ENCODE measurements at regions not wholly inside any gene's neighbourhood (a gene's known extent, or its start where the extent isn't known, plus 50 kb on each side); places are given as distances from the start of the nearest gene placed in this dataset.
A peak's percentile ranks its signal among the peaks of the same experiment; 100 is the strongest.
"Not testable (repeated sequence)": the region's sequence is repeated elsewhere in the genome, so short reads cannot be mapped to it uniquely, and the experiment has no call there.

DNA sequence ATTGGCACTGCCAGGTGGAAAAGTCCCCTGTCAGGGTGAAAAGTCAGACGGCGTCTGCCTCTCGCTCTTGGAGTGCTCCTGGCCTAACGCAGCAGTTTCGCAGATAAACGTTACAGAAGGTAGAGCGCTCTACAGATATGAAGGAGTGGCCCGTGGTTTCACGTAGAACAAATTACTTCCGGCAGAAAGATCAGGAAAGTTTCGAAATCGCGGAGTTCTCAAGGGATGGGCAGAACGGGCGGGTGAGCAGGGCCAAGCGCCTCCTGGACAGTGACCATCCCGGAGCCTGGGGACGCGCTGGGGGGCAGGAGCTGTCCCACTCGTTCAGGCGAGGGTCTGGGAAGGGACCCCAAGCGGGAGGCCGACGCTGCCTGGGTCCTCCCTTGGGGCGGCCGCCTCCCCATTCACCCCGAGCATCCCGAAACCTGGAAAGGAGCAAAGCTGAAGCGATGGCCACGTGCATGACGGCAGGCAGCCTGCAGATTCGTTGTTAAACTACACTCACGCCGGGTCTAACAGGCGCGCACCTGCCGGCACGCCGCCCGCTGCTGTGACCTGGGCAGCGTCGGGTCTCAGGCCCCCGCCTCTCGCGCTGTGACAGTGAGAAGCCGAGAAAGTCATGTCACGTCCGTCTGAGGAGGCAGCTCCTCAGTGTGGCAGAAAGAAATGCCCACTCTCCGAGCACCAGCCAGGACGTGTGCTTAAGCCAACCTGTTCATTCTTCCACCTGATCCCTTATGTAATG lies 122.9 kb upstream of the SALL3 start:
- no peak for DNase-seq

DNA sequence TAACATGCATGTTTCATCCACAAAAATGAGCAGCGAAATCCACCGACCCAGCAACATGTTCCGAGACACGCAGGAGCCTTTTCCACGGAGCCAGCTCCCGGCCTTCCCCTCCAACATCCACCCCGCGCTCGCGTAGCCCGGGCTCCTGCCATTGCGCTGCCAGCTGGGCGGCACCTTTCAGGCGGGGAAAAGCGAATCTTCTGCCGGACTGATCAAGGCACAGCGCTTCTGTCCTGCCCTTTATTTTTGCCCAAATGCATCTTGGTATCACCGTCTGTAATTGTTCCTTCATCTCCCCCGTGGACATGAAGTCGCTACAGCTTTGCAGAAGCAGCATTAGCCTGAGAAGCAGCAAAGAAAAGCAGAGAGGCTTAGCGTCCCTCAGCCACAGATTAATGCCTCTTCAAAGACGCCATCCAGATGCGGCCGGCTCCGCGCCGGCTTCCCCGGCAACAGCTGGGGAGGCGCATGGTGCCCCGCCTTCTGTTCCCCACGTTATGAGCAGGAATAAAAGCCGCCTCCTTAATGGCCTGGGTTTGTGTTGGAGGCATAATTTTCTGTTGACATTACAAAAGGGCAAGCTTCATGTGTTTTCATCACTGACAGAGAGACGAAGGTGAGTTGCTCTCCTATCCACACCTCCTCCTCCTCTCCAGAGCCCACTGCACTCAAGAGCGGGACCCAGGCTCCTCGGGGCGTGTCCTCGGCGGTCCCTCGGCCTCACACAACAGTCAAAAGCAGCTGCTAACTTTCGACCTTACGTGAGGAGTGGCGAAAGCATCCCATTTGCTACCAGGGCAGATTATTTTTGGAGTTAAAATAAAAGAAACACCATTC lies 122.1 kb upstream of the SALL3 start:
- no peak for DNase-seq

DNA sequence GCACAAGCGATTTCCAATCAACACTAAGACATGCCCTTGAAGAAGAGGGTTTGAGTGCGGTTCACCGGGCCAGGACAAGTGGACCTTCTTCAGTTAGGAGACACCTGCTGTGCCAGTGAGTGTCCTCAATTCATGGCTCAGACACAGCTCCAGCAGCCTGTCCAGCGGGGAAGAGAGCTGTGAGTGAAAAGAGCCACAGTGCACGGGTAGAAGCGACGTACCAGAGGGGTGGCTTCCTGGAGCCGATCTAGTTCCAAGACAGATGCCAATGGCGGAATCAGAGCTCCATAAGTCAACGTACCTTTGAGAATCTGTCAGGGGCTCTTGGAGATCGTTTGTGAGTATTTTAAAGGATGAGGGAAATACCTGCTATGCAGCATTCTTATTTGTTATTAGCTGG lies 119.9 kb upstream of the SALL3 start:
- DNase-seq, result no peak

DNA sequence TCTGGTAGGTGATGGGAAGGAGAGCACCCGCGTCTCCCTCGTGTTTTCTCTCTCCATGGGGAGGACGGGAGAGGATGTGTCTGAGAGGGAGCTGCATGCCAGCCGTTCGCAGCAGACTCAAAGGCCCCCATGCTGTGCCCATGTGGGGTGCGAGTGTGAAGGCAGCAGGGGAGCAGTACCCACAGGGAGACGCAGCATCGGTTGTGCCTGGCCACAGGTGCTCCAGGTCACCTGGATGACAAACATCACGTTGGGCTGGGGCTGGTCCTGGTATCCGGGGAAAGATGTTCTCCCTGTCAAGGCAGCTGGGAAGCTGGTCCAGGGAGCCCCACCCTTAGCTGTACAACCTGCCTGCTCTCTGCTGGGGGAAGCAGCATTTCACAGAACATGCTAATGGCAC lies 119.5 kb upstream of the SALL3 start:
- DNase-seq, result no peak

DNA sequence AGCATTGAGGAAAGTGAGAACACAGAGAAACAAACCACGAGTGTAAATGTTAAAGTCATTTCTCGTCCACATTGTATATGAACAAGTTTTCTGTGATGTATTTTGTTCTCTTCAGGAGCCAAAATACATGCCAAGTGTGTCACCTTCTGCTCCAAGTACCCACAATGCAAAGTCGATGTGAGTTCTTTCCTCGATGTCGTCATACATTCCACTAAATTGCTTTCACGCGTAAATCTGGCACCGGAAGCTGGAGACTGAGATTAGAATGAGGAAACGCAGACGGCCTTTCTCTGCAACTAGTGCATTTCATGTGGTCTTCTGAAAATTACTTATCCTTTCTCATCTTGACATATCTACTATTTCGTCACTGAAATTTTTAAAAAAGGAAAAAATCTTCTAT lies 118.5 kb upstream of the SALL3 start:
- DNase-seq, result no peak

DNA sequence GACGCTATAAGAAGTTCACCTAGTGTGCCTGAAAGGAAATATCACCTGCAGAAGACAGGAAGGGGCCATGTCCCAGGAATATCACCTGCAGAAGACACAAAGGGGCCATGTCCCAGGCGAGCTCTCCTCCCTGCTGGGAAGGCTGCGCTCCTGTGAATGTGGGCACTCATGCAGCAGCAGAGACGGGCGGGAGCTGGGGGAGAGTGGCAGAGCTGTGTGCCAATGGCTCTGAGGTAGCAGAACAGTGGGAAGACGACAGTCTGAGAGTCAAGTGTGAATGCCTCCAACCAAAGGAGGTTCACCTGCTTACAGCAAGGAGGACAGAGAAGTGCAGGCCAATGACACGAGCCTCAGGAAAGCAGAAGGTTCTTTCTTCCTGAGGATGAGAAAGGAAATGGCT lies 117.9 kb upstream of the SALL3 start:
- DNase-seq, result no peak

DNA sequence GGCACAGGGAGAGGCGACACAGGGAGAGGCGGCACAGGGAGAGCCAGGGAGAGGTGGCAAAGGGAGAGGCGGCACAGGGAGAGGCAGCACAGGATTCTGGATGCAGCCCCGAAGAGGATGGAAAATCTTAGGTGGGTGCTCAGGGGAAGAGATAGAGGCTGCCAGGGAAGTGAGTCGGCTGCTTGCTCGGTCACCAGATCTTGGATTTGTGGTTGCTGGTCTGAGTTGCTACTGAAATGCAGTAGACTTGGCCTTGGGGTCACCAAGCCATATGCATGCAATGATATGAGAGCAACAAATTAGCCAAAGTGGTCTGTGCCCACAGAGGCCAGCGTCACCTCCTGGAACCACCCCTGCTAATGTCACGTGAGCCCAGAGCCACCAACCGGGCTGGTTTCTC lies 117.2 kb upstream of the SALL3 start:
- no peak for DNase-seq

DNA sequence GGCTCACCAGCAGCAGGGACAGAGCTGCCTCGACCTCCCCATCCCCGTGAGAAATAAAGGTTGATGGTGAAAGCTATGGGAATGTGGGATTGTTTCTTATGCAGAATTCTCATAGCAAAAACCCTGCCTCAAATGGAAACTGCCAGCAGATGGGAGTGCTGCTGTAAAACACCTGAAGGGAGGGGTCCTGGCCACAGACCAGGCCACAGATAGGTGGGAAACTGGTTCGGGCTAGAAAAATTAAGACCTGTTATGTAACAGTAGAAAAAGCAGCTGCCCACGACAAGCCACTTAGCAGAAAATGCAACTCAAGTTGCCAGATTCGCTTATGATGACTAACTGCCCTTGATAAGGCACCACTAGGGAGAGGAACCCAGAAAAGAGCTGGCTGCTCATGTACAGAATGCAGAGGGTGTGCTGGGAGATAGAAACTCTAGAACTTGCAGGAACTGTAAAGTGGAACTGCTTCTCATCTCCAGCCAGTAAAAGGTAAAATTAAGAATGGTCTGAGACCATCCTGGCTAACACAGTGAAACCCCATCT lies 114.5 kb upstream of the SALL3 start:
- DNase-seq, result no peak

DNA sequence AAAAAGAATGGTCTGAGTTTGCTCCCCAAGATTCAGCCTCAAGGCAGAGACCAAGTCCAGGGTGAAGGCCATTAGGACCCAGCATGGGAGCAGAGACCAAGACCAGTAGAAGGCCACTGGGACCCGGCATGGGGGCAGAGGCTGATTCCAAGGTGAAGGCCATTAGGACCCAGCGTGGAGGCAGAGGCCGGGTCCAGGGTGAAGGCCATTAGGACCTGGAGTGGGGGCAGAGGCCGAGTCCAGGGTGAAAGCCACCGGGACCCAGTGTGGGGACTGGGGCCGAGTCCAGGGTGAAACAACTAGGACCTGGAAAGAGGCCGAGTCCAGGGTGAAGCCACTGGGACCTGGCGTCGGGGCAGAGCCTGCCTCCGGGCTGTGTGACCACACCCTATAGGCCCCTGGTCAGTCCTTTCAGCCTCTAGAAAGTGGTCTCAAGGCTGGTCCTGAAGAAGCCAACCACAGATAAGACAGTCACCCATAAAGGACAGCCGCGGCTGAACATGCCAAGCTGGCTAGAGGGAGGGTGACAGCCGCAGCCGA lies 113.8 kb upstream of the SALL3 start:
- DNase-seq, result no peak

DNA sequence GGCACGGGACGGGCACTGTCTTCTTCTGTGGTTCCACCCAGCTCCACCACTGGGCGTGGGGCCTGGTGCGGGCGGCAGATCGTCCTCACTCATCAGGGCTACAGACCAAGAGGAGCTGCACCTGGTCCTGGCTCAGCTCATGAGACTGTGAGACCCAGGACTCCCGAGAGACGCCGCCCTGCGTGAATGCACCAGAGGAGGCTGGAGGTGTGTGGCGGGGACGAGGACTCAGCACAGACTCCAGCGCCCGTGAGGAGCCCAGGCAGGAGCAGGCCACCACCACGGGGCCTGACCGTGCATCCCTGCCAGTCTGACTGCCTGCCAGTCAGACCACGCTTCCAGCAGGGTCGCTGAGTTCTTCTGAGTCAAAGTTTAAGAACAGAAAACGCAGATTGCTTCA lies 112.5 kb upstream of the SALL3 start:
- DNase-seq, result no peak

DNA sequence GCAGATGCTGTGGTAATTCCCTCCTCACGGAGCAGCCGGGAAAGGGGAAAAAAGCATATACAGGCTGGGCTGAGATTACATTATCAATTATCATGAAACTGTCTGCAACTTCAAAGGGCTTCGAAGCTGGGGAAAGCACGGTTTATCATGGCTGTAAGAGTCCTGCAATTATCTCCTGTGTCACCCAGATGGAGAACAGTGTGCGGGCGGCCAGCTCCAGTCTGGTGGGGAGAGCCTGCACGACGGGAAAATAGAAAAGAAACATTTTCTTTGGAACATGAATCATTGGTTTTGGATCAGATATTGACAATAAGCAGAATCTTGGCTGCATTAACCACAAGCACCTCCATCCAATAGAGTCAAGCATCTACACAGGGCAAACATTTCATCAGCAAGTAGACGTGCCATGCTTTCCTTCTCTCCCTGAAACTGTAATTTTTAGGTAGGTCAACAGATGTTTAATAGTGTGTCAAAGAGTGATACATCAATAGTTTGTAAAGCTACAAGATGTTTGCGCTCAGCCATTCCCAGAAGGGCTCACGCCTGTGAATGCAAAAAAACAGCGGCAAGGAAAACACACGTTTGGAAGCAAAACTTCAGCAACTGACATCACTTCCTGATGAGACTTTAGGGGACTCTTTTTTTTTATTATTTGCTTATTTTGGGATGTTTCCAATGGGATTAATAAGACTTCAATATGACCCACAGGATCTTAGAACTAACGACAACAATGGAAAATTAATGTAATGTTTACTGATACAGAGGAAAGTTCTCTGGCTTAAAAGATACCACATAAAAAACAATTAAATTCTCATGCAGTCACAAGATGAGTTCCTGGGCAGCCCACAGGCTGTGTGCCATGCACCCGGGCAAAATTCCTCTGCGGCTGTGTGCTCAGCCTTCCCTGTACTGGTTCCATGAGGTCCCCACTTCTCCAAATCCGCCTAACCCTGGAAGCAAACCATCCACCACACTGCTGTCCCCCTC lies 111.0 kb upstream of the SALL3 start:
- DNase-seq, result no peak

DNA sequence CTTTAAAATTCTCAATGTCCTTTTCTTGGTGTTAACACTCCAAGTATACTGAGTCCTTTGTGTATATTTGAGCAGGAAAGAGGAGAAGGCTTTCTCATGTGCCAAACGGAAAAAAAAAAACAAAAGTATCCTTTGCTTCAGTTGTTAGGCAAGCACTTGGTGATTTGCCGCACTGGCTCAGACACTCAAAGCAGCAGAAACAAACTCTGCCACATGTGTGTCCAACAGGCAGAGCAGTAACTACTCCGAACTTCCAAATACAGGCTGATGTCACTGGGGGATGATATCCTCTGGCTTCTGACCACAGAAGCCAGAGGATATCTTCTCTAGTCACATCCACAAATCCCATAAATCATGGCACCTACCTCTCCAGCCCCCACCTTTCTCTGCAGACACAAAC lies 108.0 kb upstream of the SALL3 start:
- DNase-seq, result no peak

DNA sequence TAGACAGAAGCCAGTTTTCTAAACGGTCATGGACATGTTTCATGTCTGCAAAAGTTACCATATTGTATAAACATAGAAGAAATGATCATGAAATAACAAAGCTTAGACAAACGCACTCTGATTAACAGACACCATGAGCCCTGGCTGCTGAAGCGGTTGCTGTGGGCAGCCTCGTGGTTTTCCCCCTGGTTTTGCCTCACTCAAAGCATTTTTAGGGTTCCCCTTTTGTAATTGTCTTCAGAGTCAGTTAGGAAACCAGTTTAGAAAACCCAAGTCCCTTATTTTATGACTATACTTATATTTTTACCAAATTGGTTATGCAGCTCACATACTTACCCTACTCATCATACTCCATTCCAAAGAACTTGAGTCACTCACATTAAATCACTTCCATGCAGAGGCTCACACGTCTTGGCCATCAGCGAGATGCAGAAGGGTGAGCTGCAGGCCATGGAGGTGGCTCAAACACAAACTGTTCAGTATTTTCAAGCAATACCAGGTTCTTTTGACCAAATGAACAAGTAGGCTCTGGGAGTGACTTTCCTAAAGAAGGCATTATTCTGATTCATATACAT lies 105.6 kb upstream of the SALL3 start:
- DNase-seq, result no peak

DNA sequence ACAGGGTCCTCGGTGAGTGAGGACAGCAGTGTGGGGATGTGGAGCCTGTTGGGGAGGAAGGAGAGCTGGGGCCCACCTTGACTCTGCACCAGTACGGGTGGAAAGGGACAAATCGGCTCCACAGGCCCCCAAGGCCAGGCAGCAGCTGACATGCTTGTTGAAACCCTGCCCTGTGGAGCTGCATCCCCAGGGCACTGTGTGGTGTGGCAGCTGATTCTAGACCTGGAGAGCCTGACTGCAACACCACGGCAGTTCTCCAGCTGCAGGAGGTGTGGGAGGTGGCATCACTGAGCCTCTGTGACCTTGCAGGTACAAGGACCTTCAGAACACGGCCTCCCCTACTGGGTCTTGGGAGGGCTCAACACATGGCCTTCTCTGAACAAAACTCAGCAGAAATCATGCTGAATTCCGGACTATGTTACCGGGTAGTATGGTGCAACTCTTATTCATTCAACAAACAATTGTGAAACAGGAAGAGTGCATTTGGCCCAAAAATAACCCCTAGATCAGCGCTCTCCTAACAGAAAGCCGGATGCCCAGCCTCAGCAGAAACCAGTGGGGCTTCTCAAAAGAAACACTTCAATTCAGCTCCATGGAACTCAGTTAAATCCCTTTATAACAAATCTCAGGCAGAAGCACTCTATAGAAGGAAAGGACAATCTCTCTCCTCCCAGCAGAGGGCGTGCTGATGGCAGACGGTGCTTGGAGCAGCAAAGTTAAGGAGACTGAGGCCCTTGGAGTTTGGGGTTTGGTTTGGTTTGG lies 104.4 kb upstream of the SALL3 start:
- peak; percentile 56 for DNase-seq

DNA sequence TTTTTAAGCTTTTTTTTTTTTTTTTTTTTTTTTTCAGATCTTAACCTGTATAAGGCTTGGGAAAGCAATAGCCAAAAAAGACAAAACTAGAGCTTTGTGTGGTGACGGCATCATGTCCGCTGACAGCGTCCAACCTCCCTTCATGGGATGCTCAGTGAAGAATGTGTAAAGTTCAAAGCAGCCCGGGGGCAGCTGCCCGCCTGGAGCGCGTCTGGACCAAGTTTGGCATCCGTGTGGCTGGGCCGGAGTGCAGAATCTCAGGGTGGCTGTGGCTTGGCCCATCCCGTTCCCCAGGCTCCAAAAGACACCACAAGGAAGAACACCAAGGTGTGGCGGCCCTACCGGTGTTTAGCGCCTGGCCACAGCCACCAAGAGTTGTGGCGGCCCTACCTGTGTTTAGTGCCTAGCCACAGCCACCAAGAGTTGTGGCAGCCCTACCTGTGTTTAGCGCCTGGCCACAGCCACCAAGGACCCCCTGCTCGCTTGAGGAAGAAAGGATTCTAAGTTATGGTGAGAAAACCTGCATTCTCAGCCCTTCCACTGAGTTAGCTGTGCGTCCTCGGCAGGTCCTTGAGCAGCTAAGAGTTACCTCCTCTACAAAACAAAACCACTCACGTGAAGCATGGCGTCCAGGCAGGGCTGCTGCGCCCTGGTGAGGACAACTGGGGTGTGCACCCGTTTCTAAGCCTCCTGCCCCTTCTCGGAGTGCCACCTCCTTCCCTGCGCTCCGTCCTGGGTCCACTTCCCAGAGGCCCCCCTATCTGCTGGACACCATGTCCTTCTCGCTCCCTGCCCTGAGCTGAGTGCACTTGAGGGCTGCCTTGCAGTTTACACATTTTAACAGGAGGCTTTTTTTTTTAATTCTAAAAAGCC lies 103.6 kb upstream of the SALL3 start:
- no peak for DNase-seq

DNA sequence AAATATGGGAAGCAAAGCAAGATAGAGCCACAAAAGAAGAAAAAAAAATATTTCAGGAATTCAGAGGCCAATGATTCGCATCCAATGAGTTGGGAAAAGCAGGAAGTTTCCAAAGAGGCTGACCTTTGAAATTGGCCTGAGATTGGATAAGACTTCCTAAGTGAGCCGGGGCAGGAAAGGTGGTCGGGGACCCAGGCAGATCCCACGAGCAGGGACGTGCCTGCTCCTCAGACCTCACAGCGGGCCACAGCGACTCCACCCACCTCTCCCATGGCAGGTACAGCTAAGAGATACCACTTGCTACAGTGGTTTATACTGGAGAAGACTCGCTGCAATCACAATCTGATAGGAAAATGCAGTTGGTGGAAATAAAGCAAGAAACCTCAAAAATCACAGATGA lies 102.8 kb upstream of the SALL3 start:
- DNase-seq, result no peak

DNA sequence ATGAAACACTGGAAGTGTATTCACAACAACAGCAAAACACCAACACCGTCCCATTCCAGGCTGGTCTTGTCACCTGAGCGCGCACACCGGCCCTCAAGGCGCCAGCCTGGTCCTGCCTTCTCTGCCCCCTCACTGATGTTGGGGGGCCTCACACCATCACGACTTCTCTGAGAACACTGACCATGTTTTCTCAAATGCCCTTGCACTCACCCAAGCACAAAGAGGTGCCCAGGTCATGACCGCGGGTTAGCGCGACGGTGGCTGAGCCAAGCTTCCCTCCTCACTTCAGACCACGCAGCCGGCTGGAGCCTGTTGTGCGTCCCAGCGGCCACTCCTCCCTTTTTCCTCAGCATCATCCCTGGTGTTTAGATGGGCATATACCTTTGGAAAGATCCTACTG lies 101.3 kb upstream of the SALL3 start:
- no peak for DNase-seq

DNA sequence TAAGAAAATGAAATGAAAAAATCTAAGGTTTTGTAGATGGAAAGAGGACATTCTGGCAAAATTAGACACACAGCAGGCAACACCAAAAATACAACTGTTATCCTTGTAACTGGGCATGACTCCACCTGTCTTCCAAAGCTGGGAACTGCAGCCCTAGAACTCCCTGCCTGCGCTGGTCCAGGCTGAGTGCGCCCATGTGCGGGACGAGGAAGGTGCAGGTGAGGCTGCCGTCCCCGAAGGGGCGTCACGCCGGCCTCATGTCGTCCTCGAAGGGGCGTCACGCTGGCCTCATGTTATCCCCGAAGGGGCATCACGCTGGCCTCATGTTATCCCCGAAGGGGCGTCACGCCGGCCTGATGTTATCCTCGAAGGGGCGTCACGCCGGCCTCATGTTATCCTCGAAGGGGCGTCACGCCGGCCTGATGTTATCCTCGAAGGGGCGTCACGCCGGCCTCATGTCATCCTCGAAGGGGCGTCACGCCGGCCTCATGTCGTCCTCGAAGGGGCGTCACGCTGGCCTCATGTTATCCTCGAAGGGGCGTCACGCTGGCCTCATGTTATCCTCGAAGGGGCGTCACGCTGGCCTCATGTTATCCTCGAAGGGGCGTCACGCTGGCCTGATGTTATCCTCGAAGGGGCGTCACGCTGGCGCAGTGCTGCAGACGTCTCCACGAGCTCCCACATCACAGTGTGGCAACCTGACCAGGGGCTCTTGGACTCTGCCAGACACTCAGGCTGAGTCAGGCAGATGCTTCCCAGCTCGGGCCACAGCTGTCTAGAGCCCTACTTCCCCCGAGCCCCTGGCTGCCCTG lies 100.3 kb upstream of the SALL3 start:
- DNase-seq, result not testable (repeated sequence)

DNA sequence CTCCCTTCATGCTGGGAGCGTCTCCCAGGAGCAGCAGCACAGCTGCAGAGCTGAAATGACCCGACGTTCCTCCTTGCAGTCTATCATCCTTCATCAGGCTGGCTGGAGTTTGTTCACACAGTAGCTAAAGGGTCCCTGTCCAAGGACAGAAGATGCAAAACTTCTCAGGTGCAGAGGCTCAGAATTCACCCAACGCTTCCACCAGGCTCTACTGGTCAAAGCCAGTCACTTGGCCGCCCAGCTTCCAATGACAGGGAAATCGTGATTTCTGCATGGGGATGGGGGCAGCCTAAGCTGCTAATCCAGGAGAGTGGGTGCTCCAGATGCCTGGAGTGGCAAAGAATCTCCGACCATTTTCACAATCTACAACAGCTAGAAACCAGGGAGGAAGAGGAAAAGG lies 97.0 kb upstream of the SALL3 start:
- no peak for DNase-seq

DNA sequence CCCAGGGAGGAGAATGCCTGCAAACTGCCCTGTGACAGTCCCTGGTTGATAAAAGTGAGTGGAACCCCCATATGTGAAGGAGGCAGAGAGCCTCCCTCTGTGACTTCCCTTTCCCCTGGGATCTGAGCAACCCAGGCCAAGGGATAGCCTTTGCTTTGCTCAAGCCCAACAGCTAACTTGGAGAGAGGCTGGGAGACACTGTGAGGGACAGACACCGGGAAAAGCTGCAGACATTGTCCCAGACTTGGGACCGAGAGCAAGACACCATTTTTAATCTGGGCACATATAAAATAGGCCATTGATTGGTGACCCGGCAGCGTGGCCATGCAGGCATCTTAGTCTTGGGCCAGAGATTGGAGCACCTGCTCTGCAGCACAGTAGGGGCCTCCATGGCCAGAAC lies 96.1 kb upstream of the SALL3 start:
- no peak for DNase-seq
